Peyer's patch (tissue), 4 donors: ENCODE measurements at regions not wholly inside any gene's neighbourhood (a gene's known extent, or its start where the extent isn't known, plus 50 kb on each side); places are given as distances from the start of the nearest gene placed in this dataset.

Experiments used
- DNase-seq, 3 donors: peaks; one replicate each; pipeline ENCODE4 v3.0.0-alpha.2; 2017 to 2019
- H3K27ac ChIP-seq, 4 donors: fragments of 200-600 bp; sonication (generic); one replicate each; pipeline ENCODE4 v1.5.1; 2016 to 2019
- H3K27me3 ChIP-seq, 2 donors: fragments of 200-600 bp; sonication (generic); one replicate each; pipeline ENCODE4 v1.5.1; 2019
- H3K36me3 ChIP-seq, 3 donors: fragments of 200-600 bp; sonication (generic); one replicate each; pipeline ENCODE4 v1.5.1; 2016 to 2019
- H3K4me1 ChIP-seq, 4 donors: fragments of 200-600 bp; sonication (generic); one replicate each; pipeline ENCODE4 v1.5.1; 2016 to 2019
- H3K4me3 ChIP-seq, 4 donors: fragments of 200-600 bp; sonication (generic); 1 replicate in 3 of 4; 2 replicates in 1 of 4; pipeline ENCODE4 v1.5.1; 2016 to 2019; ENCODE audit warnings: mild to moderate bottlenecking in 1 of 4
- H3K9me3 ChIP-seq, 4 donors: fragments of 200-600 bp; sonication (generic); one replicate each; pipeline ENCODE4 v1.5.1; 2016 to 2019; ENCODE audit warnings: mild to moderate bottlenecking in 1 of 4
- POLR2A ChIP-seq, 2 donors: fragments of 450-650 bp; IDR thresholded peaks; one replicate each; pipeline ENCODE4 v1.5.1; 2017; ENCODE audit warnings: antibody characterized with exemption in 2 of 2, mild to moderate bottlenecking in 2 of 2, moderate library complexity in 2 of 2
- TF ChIP-seq, protein P1 (sequence below), 6 experiments: fragments of 450-650 bp in 4 of 6; fragments of 200-600 bp in 2 of 6; sonication (generic) in 1 of 6; IDR thresholded peaks; one replicate each; pipeline ENCODE4 v1.5.1; 2017 to 2019; ENCODE audit warnings: antibody characterized with exemption in 6 of 6, mild to moderate bottlenecking in 3 of 6, moderate library complexity in 1 of 6

DNA sequence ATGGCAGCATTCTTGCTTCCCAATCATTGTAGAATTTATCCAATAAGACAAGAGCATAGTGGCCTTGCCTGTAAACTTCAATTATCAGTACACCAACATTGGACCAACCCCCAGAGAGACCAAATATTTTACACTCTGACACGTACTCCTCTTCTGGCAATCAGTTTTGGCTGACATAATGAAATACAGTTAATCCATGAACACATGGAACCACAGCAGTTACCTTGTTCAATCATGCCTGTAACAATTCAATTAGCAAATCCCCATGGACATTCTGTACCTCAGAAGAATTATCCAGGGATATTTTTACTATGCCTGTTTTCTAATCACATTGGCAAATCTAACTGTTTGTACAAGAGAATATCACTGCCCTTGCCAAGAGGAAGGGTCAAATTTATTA lies 2162.0 kb downstream of the MRPL39 start:
- TF ChIP-seq, protein P1, sequence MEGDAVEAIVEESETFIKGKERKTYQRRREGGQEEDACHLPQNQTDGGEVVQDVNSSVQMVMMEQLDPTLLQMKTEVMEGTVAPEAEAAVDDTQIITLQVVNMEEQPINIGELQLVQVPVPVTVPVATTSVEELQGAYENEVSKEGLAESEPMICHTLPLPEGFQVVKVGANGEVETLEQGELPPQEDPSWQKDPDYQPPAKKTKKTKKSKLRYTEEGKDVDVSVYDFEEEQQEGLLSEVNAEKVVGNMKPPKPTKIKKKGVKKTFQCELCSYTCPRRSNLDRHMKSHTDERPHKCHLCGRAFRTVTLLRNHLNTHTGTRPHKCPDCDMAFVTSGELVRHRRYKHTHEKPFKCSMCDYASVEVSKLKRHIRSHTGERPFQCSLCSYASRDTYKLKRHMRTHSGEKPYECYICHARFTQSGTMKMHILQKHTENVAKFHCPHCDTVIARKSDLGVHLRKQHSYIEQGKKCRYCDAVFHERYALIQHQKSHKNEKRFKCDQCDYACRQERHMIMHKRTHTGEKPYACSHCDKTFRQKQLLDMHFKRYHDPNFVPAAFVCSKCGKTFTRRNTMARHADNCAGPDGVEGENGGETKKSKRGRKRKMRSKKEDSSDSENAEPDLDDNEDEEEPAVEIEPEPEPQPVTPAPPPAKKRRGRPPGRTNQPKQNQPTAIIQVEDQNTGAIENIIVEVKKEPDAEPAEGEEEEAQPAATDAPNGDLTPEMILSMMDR (IDR thresholded peaks at IDR 0.05): no peak
- no peak for TF ChIP-seq POLR2A (IDR thresholded peaks at IDR 0.05)

DNA sequence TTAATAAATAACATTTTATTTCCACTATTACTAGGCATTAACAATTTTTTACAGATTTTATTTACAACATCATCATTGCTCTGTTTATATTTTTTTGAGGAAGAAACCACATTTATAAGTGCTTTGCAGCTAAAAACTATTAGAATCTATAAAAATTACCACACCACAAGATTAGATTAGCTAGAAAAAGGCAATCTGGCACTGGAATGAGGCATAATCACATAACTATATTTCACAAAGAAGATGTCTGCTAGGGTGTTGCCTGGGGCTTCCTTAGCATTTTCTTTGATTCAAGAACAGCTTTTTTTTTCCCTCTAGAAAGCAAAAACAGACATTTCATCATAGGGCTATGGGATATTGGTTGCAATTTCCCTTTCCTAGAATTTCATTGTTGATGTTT lies 2169.2 kb downstream of the MRPL39 start:
- H3K9me3 ChIP-seq: no peaks in the 10 kb centered on the region
- TF ChIP-seq, protein P1 (IDR thresholded peaks at IDR 0.05): no peak
- TF ChIP-seq POLR2A (IDR thresholded peaks at IDR 0.05): no peak

More for the DNA sequence above, 2162.0 kb downstream of the MRPL39 start:
- Histone ChIP-seq H3K27ac (no peak overlapping the region), H3K36me3 (no peaks in the 10 kb centered on the region), H3K27me3 (no peaks in the 10 kb centered on the region), H3K4me3 (no peak overlapping the region), H3K4me1 (no peaks in the 10 kb centered on the region), H3K9me3 (no peaks in the 10 kb centered on the region)
- no peak for DNase-seq

DNA sequence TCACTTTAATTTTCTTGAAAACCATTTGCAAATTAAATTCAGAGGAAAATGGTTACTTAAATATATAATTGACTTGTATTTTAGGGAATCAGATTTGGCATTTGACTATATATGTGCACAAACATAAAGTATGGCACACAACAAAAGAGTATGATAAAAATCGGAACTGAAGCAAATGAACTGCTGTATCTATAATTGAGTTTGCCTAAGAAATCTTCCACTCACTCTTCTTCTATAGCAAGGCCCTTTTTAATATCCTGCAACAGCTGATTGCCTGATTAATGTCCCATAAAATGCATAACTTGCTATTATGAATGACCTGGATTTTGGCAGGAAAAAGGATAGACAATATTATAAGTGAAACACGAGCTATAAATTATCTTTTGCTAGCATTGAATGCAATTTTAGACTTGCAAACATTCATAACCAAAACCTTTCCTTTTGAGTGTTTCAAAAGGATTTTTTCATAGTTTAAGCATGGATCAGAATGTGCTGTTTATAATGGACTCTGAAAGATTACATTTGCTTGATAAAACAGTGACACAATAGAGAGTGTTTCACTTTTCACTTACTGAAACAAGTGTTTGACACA lies 2204.3 kb downstream of the MRPL39 start:
- H3K27me3 ChIP-seq: no peaks in the 10 kb centered on the region
- H3K9me3 ChIP-seq: peaks cover 0 to 7% (median 0%) of the 10 kb centered on the region in 4 donors
- TF ChIP-seq, protein P1 (IDR thresholded peaks at IDR 0.05): no peak
- no peak for TF ChIP-seq POLR2A (IDR thresholded peaks at IDR 0.05)
- H3K27ac ChIP-seq: no peak overlapping the region
- H3K36me3 ChIP-seq: no peaks in the 10 kb centered on the region
- no peak for DNase-seq
- H3K4me1 ChIP-seq: no peaks in the 10 kb centered on the region
- no peak overlapping the region for H3K4me3 ChIP-seq

More for the DNA sequence above, 2169.2 kb downstream of the MRPL39 start:
- H3K4me3 ChIP-seq: no peak overlapping the region
- H3K4me1 ChIP-seq: no peaks in the 10 kb centered on the region
- no peak overlapping the region for H3K27ac ChIP-seq
- no peaks in the 10 kb centered on the region for H3K27me3 ChIP-seq
- no peak for DNase-seq
- no peaks in the 10 kb centered on the region for H3K36me3 ChIP-seq

DNA sequence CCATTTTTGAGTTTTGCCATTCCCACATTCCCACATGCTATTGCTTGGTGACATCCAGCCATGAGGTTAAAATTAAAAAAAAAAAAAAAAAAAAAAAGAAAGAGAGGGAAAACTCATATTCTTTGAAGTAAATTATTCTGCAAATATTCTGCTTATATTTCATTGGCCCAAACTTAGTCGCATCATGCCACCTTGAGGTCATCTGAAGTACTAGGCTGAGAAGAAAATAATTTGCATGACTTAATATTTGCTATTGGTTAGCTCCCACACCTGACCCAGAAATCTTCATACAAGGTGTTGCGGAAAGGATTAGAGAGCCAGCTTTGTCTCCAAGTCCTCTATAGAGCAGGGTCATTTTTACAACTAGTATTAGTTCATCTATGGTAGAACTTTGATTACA lies 2206.0 kb downstream of the MRPL39 start:
- Histone ChIP-seq H3K27ac (no peak overlapping the region), H3K27me3 (no peaks in the 10 kb centered on the region), H3K4me3 (no peak overlapping the region), H3K9me3 (peaks cover 0 to 7% (median 0%) of the 10 kb centered on the region in 4 donors), H3K4me1 (no peaks in the 10 kb centered on the region), H3K36me3 (no peaks in the 10 kb centered on the region)
- DNase-seq: no peak
- TF ChIP-seq, protein P1 (IDR thresholded peaks at IDR 0.05): no peak

DNA sequence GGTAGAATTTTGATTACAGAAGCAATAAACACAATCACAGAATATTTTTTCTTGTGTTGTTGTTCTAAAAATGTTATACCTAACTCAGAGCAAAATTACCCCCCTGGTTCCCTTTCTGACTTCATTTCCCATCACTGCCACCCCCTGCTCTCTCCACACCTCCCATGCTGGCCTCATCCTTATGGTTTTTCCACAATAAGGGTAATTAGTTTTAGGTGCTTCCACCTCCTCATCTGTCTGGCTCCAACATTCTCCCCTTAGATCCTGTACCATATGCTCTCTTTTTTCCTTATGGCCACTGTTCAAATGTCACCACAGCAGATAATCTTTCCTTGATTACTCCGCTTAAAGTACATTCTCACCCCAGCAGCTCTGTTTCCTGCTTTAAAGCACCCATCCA lies 2208.6 kb downstream of the MRPL39 start:
- Histone ChIP-seq H3K27ac (no peak overlapping the region), H3K4me3 (no peak overlapping the region), H3K9me3 (peaks cover 0 to 7% (median 0%) of the 10 kb centered on the region in 4 donors), H3K36me3 (no peaks in the 10 kb centered on the region), H3K4me1 (no peaks in the 10 kb centered on the region), H3K27me3 (no peaks in the 10 kb centered on the region)
- DNase-seq: no peak
- no peak for TF ChIP-seq POLR2A (IDR thresholded peaks at IDR 0.05)
- TF ChIP-seq, protein P1 (IDR thresholded peaks at IDR 0.05): no peak

DNA sequence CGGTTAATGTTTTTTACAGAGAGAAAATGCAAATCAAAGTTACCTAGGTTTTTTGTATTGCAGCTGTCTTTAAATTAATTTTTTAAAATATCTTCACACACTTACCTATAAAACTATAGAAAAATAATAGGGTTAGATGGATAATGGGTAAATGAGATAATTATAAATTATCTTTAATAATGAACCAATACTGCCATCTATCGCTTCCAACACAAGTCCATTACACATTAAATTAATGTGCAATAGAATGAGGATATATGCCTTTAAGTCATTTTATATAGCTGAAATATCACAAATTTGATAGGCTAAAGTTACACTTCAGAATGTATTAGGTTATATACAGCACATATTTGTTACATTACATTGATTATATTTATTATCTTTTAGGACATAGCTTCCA lies 2212.8 kb downstream of the MRPL39 start:
- H3K4me3 ChIP-seq: no peak overlapping the region
- H3K27ac ChIP-seq: no peak overlapping the region
- no peaks in the 10 kb centered on the region for H3K27me3 ChIP-seq
- DNase-seq: no peak
- TF ChIP-seq POLR2A (IDR thresholded peaks at IDR 0.05): no peak
- TF ChIP-seq, protein P1 (IDR thresholded peaks at IDR 0.05): no peak
- no peaks in the 10 kb centered on the region for H3K36me3 ChIP-seq
- peaks cover 0 to 7% (median 0%) of the 10 kb centered on the region in 4 donors for H3K9me3 ChIP-seq
- H3K4me1 ChIP-seq: no peaks in the 10 kb centered on the region
